ENCODE measurements at regions not wholly inside any gene's neighbourhood (a gene's known extent, or its start where the extent isn't known, plus 50 kb on each side); places are given as distances from the start of the nearest gene placed in this dataset.

DNA sequence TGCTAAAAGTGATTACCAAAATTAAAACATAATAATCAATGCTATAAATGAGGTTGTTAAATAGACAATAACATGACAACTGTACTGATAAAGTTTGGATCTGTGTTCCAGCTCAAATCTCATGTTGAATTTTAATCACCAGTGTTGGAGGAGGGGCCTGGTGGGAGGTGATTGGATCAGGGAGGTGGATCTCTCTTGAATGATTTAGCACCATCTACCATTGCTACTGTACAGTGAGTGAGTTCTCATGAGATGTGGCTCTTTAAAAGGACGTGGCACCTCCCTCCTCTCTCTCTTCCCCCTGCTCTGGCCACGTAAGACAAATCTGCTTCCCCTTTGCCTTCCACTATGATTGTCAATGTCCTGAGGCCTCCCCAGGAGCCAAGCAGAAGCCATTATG, 77.5 kb downstream of the HTR5A start:
- H3K36me3 ChIP-seq (ENCODE audit: control insufficient read depth, insufficient read depth, low read length): no peaks in the 10 kb centered on the region
- H3K4me3 Mint-ChIP-seq (ENCODE audit: unreplicated experiment): no peak overlapping the region
- peaks cover 8% of the 10 kb centered on the region for H3K27me3 Mint-ChIP-seq (ENCODE audit: insufficient read depth, unreplicated experiment)
- ChIA-PET CTCF (no interaction called here), POLR2A (no interaction called here)
- intact Hi-C loops (cut with micrococcal nuclease; ENCODE audit: unreplicated experiment): no loop called here
- no peak for DNase-seq
- no peak overlapping the region for H3K27ac Mint-ChIP-seq (ENCODE audit: unreplicated experiment)
- BruUV-seq (replicated peaks): no TSS peak
- H3K9me3 ChIP-seq: 0 out of 2 replicates have a peak, but pooled peaks cover 5% of the 10 kb centered on the region
- no peaks in the 10 kb centered on the region for H3K36me3 Mint-ChIP-seq (ENCODE audit: insufficient read depth, unreplicated experiment)
- TF ChIP-seq, protein P1, sequence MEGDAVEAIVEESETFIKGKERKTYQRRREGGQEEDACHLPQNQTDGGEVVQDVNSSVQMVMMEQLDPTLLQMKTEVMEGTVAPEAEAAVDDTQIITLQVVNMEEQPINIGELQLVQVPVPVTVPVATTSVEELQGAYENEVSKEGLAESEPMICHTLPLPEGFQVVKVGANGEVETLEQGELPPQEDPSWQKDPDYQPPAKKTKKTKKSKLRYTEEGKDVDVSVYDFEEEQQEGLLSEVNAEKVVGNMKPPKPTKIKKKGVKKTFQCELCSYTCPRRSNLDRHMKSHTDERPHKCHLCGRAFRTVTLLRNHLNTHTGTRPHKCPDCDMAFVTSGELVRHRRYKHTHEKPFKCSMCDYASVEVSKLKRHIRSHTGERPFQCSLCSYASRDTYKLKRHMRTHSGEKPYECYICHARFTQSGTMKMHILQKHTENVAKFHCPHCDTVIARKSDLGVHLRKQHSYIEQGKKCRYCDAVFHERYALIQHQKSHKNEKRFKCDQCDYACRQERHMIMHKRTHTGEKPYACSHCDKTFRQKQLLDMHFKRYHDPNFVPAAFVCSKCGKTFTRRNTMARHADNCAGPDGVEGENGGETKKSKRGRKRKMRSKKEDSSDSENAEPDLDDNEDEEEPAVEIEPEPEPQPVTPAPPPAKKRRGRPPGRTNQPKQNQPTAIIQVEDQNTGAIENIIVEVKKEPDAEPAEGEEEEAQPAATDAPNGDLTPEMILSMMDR (IDR thresholded peaks at IDR 0.05; ENCODE audit: insufficient read depth in 1 of 2, low read depth in 1 of 2, low read length in 1 of 2, severe bottlenecking in 1 of 2, unreplicated experiment in 1 of 2): no peak
- H3K27me3 ChIP-seq (replicated peaks; ENCODE audit: control insufficient read depth, insufficient read depth, low read length): no peaks in the 10 kb centered on the region
- peaks cover 10% of the 10 kb centered on the region for H3K9me3 Mint-ChIP-seq (ENCODE audit: unreplicated experiment)
- no peaks in the 10 kb centered on the region for H3K4me1 ChIP-seq
- H3K4me3 ChIP-seq (ENCODE audit: low read depth, low read length): no peak overlapping the region
- H3K4me1 Mint-ChIP-seq (ENCODE audit: low read depth, unreplicated experiment): no peaks in the 10 kb centered on the region

DNA sequence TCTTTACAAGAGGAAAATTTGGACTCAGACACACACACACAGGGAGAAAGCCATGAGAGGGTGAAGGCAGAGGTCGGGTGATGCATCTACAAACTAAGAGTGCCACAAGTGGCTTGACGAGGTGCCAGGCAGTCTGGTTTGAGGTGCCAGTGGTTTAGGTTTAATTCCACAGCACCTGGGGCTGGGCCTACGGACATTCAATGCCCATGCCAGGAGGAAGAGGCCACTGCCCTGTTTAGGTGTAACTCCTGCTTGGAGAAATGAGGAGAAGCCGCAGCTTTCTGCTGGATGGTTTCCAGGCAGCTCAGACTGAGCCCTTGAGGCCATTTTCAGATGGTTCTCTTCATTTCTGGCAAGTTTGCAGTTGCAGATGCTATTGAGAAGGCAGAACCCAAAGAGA, 83.6 kb downstream of the HTR5A start:
- no peaks in the 10 kb centered on the region for H3K36me3 ChIP-seq (ENCODE audit: control insufficient read depth, insufficient read depth, low read length)
- H3K4me1 ChIP-seq: no peaks in the 10 kb centered on the region
- H3K27ac Mint-ChIP-seq (ENCODE audit: unreplicated experiment): no peak overlapping the region
- peaks cover 36% of the 10 kb centered on the region for H3K9me3 Mint-ChIP-seq (ENCODE audit: unreplicated experiment)
- TF ChIP-seq, protein P1 (IDR thresholded peaks at IDR 0.05; ENCODE audit: insufficient read depth in 1 of 2, low read depth in 1 of 2, low read length in 1 of 2, severe bottlenecking in 1 of 2, unreplicated experiment in 1 of 2): no peak
- BruUV-seq (replicated peaks): no TSS peak
- intact Hi-C loops (cut with micrococcal nuclease; ENCODE audit: unreplicated experiment): no loop called here
- no peaks in the 10 kb centered on the region for H3K27me3 ChIP-seq (replicated peaks; ENCODE audit: control insufficient read depth, insufficient read depth, low read length)
- no peak overlapping the region for H3K4me3 Mint-ChIP-seq (ENCODE audit: unreplicated experiment)
- no peaks in the 10 kb centered on the region for H3K4me1 Mint-ChIP-seq (ENCODE audit: low read depth, unreplicated experiment)
- peaks cover 7% of the 10 kb centered on the region for H3K27me3 Mint-ChIP-seq (ENCODE audit: insufficient read depth, unreplicated experiment)
- ChIA-PET CTCF (no interaction called here), POLR2A (no interaction called here)
- no peaks in the 10 kb centered on the region for H3K36me3 Mint-ChIP-seq (ENCODE audit: insufficient read depth, unreplicated experiment)
- H3K4me3 ChIP-seq (ENCODE audit: low read depth, low read length): no peak overlapping the region
- DNase-seq: no peak
- 0 out of 2 replicates have a peak, but pooled peaks cover 5% of the 10 kb centered on the region for H3K9me3 ChIP-seq

DNA sequence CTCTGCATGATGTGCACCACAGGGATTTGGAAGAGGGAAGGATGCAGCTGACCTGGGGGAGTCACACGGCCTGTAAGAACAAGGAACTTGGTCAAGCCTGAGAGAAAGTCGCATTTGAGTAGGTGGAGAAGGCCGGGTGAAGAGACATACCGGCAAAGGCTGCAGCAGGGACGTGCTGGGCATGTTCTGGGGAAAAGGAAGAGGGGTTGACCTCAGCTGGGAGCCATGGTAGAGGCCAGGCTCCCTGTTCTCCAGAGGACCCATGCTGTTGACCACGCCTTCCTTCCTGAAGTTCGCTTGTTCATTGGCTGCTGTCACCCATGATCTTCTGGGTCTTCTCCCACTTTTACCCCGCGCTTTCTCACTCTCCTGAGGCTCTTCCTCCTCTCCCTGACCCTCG, 84.5 kb downstream of the HTR5A start:
- POLR2A ChIA-PET: no interaction called here
- no peak overlapping the region for H3K27ac Mint-ChIP-seq (ENCODE audit: unreplicated experiment)
- intact Hi-C loops (cut with micrococcal nuclease; ENCODE audit: unreplicated experiment): no loop called here
- H3K36me3 Mint-ChIP-seq (ENCODE audit: insufficient read depth, unreplicated experiment): no peaks in the 10 kb centered on the region
- no peaks in the 10 kb centered on the region for H3K4me1 Mint-ChIP-seq (ENCODE audit: low read depth, unreplicated experiment)
- 0 out of 2 replicates have a peak, but pooled peaks cover 5% of the 10 kb centered on the region for H3K9me3 ChIP-seq
- DNase-seq: no peak
- H3K9me3 Mint-ChIP-seq (ENCODE audit: unreplicated experiment): peaks cover 34% of the 10 kb centered on the region
- peaks cover 7% of the 10 kb centered on the region for H3K27me3 Mint-ChIP-seq (ENCODE audit: insufficient read depth, unreplicated experiment)
- H3K27me3 ChIP-seq (replicated peaks; ENCODE audit: control insufficient read depth, insufficient read depth, low read length): no peaks in the 10 kb centered on the region
- no peaks in the 10 kb centered on the region for H3K4me1 ChIP-seq
- no peaks in the 10 kb centered on the region for H3K36me3 ChIP-seq (ENCODE audit: control insufficient read depth, insufficient read depth, low read length)
- CTCF ChIA-PET: no interaction called here
- no peak overlapping the region for H3K4me3 ChIP-seq (ENCODE audit: low read depth, low read length)
- no TSS peak for BruUV-seq (replicated peaks)
- TF ChIP-seq, protein P1 (IDR thresholded peaks at IDR 0.05; ENCODE audit: insufficient read depth in 1 of 2, low read depth in 1 of 2, low read length in 1 of 2, severe bottlenecking in 1 of 2, unreplicated experiment in 1 of 2): no peak
- H3K4me3 Mint-ChIP-seq (ENCODE audit: unreplicated experiment): no peak overlapping the region
